BJ (cell line): ENCODE measurements at regions not wholly inside any gene's neighbourhood (a gene's known extent, or its start where the extent isn't known, plus 50 kb on each side); places are given as distances from the start of the nearest gene placed in this dataset.

Source experiments
- CTCF ChIA-PET: fragments of 350-600 bp; formaldehyde crosslinking; extraction: SDS; loops from one replicate; lab custom pipeline; 2021; ENCODE audit warnings: antibody characterized with exemption, inconsistent platforms; lab: Yijun Ruan, JAX
- POLR2A ChIA-PET: fragments of 300-600 bp; sonication (Branson Sonifier 250); formaldehyde crosslinking; extraction: SDS; loops from one replicate; lab custom pipeline; 2021; ENCODE audit warnings: antibody characterized with exemption; lab: Charles Lee
- DNase-seq: peaks from one replicate; pipeline ENCODE4 v3.0.0-alpha.2; 2011; ENCODE audit warnings: low read depth
- H3K27me3 ChIP-seq: 2 replicates; pipeline ENCODE4 v1.6.0; 2011; ENCODE audit warnings: low read length; ENCODE audit not compliant: control insufficient read depth, insufficient read depth
- H3K36me3 ChIP-seq: 2 replicates; pipeline ENCODE4 v1.5.1; 2011; ENCODE audit warnings: low read length; ENCODE audit not compliant: control insufficient read depth, insufficient read depth
- H3K4me3 ChIP-seq: 2 replicates; pipeline ENCODE4 v1.5.1; 2011; ENCODE audit warnings: low read depth, mild to moderate bottlenecking, control low read depth, low read length
- CTCF ChIP-seq: IDR thresholded peaks from 2 replicates; pipeline ENCODE4 v1.5.1; 2011; ENCODE audit warnings: low read depth, mild to moderate bottlenecking, control low read depth, inconsistent platforms, low read length, moderate library complexity; ENCODE audit not compliant: insufficient read depth

- Histone ChIP-seq H3K4me3 (no peak overlapping the region), H3K27me3 (no peaks in the 10 kb centered on the region), H3K36me3 (no peaks in the 10 kb centered on the region)
- ChIA-PET POLR2A (interaction anchor here (0.6 to 0.8 kb wide), 2 partner anchors 19 to 80 kb away, joined by 3 to 8 read pairs; no protein-coding TSS in a partner anchor), CTCF (interaction anchor here (0.5 to 1.3 kb wide), 3 partner anchors 8 to 513 kb away, joined by 3 to 4 read pairs (median 3); no protein-coding TSS in a partner anchor)
- no peak for DNase-seq
- TF ChIP-seq CTCF: no peak
Measured at GRCh38 chr6:6856538-6857523, 250.9 kb upstream of the RREB1 start.

- ChIA-PET POLR2A (no interaction called here), CTCF (interaction anchor here (0.5 kb wide), 1 partner anchor 513 kb away, joined by 3 read pairs; no protein-coding TSS in a partner anchor)
Measured at GRCh38 chr6:6857528-6857927, 250.2 kb upstream of the RREB1 start.

GRCh38 chr6:6858533-6858982, 249.2 kb upstream of the RREB1 start:
- no peak for DNase-seq
- no peaks in the 10 kb centered on the region for H3K36me3 ChIP-seq
- ChIA-PET POLR2A (no interaction called here), CTCF (no interaction called here)
- no peaks in the 10 kb centered on the region for H3K27me3 ChIP-seq
- no peak for TF ChIP-seq CTCF
- H3K4me3 ChIP-seq: no peak overlapping the region

More at GRCh38 chr6:6857528-6857927, 250.2 kb upstream of the RREB1 start:
- Histone ChIP-seq H3K27me3 (no peaks in the 10 kb centered on the region), H3K36me3 (no peaks in the 10 kb centered on the region), H3K4me3 (no peak overlapping the region)
- no peak for TF ChIP-seq CTCF
- no peak for DNase-seq

GRCh38 chr6:6859105-6859504, 248.7 kb upstream of the RREB1 start:
- no peaks in the 10 kb centered on the region for H3K27me3 ChIP-seq
- no peaks in the 10 kb centered on the region for H3K36me3 ChIP-seq
- H3K4me3 ChIP-seq: no peak overlapping the region
- ChIA-PET CTCF (no interaction called here), POLR2A (no interaction called here)
- no peak for TF ChIP-seq CTCF
- no peak for DNase-seq

- POLR2A ChIA-PET: no interaction called here
Measured at GRCh38 chr6:6859722-6860121, 248.0 kb upstream of the RREB1 start.

More at GRCh38 chr6:6859722-6860121, 248.0 kb upstream of the RREB1 start:
- TF ChIP-seq CTCF: no peak
- CTCF ChIA-PET: interaction anchor here (1.8 kb wide), 1 partner anchor 12 kb away, joined by 4 read pairs; no protein-coding TSS in a partner anchor
- no peaks in the 10 kb centered on the region for H3K36me3 ChIP-seq
- no peak overlapping the region for H3K4me3 ChIP-seq
- DNase-seq: no peak
- no peaks in the 10 kb centered on the region for H3K27me3 ChIP-seq
